Natural killer cell (primary cell): ENCODE measurements at regions not wholly inside any gene's neighbourhood (a gene's known extent, or its start where the extent isn't known, plus 50 kb on each side); places are given as distances from the start of the nearest gene placed in this dataset.

Experiments used
- ATAC-seq, 3 donors: fragments of 150-1000 bp in 2 of 3; fragments of 200-7000 bp in 1 of 3; cut with Tn5 transposase; 1 replicate in 1 of 3; 2 replicates in 2 of 3; pipeline ENCODE4 v1.10.0; 2021; ENCODE audit warnings: mild to moderate bottlenecking in 2 of 3, moderate library complexity in 2 of 3
- DNase-seq, 2 donors: peaks; one replicate each; pipeline versions ENCODE4 v3.0.0 to v3.0.0-alpha.2; 2013 to 2021; ENCODE audit warnings: mixed read lengths in 1 of 2
- H3K27ac ChIP-seq: one replicate; pipeline ENCODE4 v1.5.1; 2013; ENCODE audit warnings: mild to moderate bottlenecking, low read length
- H3K27me3 ChIP-seq: one replicate; pipeline ENCODE4 v1.6.1; 2013; ENCODE audit warnings: low read length; ENCODE audit not compliant: control insufficient read depth, insufficient read depth
- H3K36me3 ChIP-seq: one replicate; pipeline ENCODE4 v1.6.1; 2013; ENCODE audit warnings: low read length; ENCODE audit not compliant: control insufficient read depth, insufficient read depth
- H3K4me1 ChIP-seq: one replicate; pipeline ENCODE4 v1.6.1; 2013; ENCODE audit warnings: low read length; ENCODE audit not compliant: control insufficient read depth, insufficient read depth
- H3K4me3 ChIP-seq: one replicate; pipeline ENCODE4 v1.5.1; 2013; ENCODE audit warnings: low read length
- H3K9me3 ChIP-seq: one replicate; pipeline ENCODE4 v1.6.1; 2013; ENCODE audit warnings: low read length; ENCODE audit not compliant: control insufficient read depth, insufficient read depth
- H3K27ac Mint-ChIP-seq, 2 donors: one replicate each; pipeline ENCODE4 v1.8.0; 2022; ENCODE audit warnings: mild to moderate bottlenecking in 2 of 2, mixed read lengths in 2 of 2, moderate library complexity in 1 of 2
- H3K27me3 Mint-ChIP-seq, 2 donors: one replicate each; pipeline ENCODE4 v1.8.0; 2022; ENCODE audit warnings: low read depth in 2 of 2, mixed read lengths in 2 of 2
- H3K36me3 Mint-ChIP-seq: one replicate; pipeline ENCODE4 v1.8.0; 2022; ENCODE audit warnings: mixed read lengths
- H3K4me1 Mint-ChIP-seq, 2 donors: one replicate each; pipeline ENCODE4 v1.8.0; 2022; ENCODE audit warnings: mixed read lengths in 2 of 2
- H3K4me3 Mint-ChIP-seq: one replicate; pipeline ENCODE4 v1.8.0; 2022; ENCODE audit warnings: mild to moderate bottlenecking, moderate library complexity, mixed read lengths
- H3K9me3 Mint-ChIP-seq, 2 donors: one replicate each; pipeline ENCODE4 v1.8.0; 2022; ENCODE audit warnings: mixed read lengths in 2 of 2
- WGBS: methylation state at CpG from one replicate; pipeline ENCODE4 v1.1.7; 2013; ENCODE audit warnings: missing lambda C conversion rate; ENCODE audit not compliant: insufficient coverage; 5-methylcytosine and 5-hydroxymethylcytosine counted together
- intact Hi-C: fragments of 100-400 bp; cut with micrococcal nuclease; formaldehyde crosslinking; loops from one replicate; pipeline ENCODE4 v1.14.2; 2022
- TF ChIP-seq, protein P1 (sequence below): fragments of 200-600 bp; IDR thresholded peaks from one replicate; pipeline ENCODE4 v1.8.0; 2022; ENCODE audit warnings: antibody characterized with exemption

DNA sequence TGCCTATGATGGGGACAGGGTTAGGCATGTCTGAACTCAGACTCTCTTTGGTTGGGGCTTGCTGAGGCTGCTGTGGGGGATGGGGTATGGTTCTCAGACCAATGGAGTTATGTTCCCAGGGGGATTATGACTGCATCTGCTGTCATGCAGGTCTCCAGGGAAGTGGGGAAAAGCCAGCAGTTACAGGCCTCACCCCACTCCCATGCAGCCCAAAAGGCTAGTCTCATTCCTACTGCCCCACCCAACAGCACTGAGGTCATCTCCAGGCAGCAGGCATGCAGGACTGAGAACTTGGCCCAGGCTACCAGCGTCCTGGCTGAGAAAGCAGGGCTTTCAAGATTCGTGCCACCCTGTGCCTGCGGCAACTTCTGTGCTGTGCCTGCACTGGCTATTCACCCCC, 373.3 kb downstream of the HTR7 start:
- H3K9me3 ChIP-seq: peaks cover 7% of the 10 kb centered on the region
- Mint-ChIP-seq H3K36me3 (no peaks in the 10 kb centered on the region), H3K4me1 (no peaks in the 10 kb centered on the region), H3K27ac (no peak overlapping the region), H3K4me3 (no peak overlapping the region), H3K27me3 (no peaks in the 10 kb centered on the region), H3K9me3 (peaks cover 9 to 12% of the 10 kb centered on the region in 2 donors)
- no peaks in the 10 kb centered on the region for H3K36me3 ChIP-seq
- ATAC-seq (no peak), DNase-seq (no peak)
- H3K27me3 ChIP-seq: no peaks in the 10 kb centered on the region
- H3K4me1 ChIP-seq: no peaks in the 10 kb centered on the region
- TF ChIP-seq, protein P1, sequence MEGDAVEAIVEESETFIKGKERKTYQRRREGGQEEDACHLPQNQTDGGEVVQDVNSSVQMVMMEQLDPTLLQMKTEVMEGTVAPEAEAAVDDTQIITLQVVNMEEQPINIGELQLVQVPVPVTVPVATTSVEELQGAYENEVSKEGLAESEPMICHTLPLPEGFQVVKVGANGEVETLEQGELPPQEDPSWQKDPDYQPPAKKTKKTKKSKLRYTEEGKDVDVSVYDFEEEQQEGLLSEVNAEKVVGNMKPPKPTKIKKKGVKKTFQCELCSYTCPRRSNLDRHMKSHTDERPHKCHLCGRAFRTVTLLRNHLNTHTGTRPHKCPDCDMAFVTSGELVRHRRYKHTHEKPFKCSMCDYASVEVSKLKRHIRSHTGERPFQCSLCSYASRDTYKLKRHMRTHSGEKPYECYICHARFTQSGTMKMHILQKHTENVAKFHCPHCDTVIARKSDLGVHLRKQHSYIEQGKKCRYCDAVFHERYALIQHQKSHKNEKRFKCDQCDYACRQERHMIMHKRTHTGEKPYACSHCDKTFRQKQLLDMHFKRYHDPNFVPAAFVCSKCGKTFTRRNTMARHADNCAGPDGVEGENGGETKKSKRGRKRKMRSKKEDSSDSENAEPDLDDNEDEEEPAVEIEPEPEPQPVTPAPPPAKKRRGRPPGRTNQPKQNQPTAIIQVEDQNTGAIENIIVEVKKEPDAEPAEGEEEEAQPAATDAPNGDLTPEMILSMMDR: no peak
- 86% methylated on average over 3 of the region's 3 CpGs for WGBS
- H3K4me3 ChIP-seq: no peak overlapping the region
- intact Hi-C loops: no loop called here
- no peak overlapping the region for H3K27ac ChIP-seq

DNA sequence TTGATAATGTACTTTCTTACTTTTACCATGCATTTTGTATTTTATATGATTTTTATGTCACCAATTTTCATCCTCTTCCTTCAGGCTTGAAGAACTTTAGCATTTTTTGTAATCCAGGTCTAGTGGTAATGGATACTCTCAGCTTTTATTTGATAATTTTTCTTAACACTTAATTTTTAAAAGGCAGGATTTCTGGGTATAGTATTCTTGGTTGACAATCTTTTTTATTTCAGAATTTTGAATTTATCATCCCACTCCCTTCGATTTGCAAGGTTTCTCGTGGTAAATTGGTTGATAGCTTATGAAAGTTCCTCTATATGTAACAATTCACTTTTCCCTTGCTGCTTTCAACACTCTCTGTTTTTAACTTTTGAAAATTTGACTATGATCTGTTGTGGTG, 363.7 kb downstream of the HTR7 start:
- Histone ChIP-seq H3K4me1 (no peaks in the 10 kb centered on the region), H3K27me3 (no peaks in the 10 kb centered on the region), H3K4me3 (no peak overlapping the region), H3K9me3 (peaks cover 5% of the 10 kb centered on the region), H3K27ac (no peak overlapping the region), H3K36me3 (no peaks in the 10 kb centered on the region)
- Mint-ChIP-seq H3K4me1 (no peaks in the 10 kb centered on the region), H3K27ac (no peak overlapping the region), H3K9me3 (peaks cover 19 to 25% of the 10 kb centered on the region in 2 donors), H3K36me3 (peaks cover 11% of the 10 kb centered on the region), H3K4me3 (no peak overlapping the region), H3K27me3 (no peaks in the 10 kb centered on the region)
- TF ChIP-seq, protein P1: no peak
- no peak for ATAC-seq
- no CpG with 5 or more reads among the region's 2 CpGs for WGBS
- DNase-seq: no peak
- intact Hi-C loops: no loop called here

DNA sequence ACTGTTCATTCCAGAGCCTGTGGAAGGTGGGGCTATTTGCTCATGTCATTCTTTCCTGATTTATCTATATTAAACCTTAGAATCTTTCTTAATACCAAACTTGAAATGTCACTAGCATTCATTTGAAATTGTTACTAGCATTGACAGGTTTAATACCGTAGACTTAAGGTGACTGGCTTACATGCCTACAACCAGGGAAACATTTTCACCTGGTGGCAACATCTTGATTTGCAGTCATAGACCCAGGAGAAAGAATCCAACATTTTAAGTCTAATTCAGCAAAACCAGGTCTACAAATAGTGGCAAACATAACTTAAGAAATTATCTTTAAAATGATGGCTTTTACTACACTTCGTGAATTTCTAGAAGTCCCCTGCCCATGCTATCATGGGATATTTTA, 353.7 kb downstream of the HTR7 start:
- TF ChIP-seq, protein P1: no peak
- no peak overlapping the region for H3K4me3 ChIP-seq
- H3K27me3 ChIP-seq: no peaks in the 10 kb centered on the region
- H3K4me1 ChIP-seq: no peaks in the 10 kb centered on the region
- H3K27me3 Mint-ChIP-seq: no peaks in the 10 kb centered on the region
- H3K27ac ChIP-seq: no peak overlapping the region
- 100% methylated on average over 1 of the region's 2 CpGs for WGBS
- peaks cover 7 to 8% of the 10 kb centered on the region in 2 donors for H3K9me3 Mint-ChIP-seq
- intact Hi-C loops: no loop called here
- no peaks in the 10 kb centered on the region for H3K36me3 ChIP-seq
- no peaks in the 10 kb centered on the region for H3K4me1 Mint-ChIP-seq
- no peaks in the 10 kb centered on the region for H3K36me3 Mint-ChIP-seq
- H3K27ac Mint-ChIP-seq: no peak overlapping the region
- H3K4me3 Mint-ChIP-seq: no peak overlapping the region
- DNase-seq (no peak), ATAC-seq (no peak)
- no peaks in the 10 kb centered on the region for H3K9me3 ChIP-seq

DNA sequence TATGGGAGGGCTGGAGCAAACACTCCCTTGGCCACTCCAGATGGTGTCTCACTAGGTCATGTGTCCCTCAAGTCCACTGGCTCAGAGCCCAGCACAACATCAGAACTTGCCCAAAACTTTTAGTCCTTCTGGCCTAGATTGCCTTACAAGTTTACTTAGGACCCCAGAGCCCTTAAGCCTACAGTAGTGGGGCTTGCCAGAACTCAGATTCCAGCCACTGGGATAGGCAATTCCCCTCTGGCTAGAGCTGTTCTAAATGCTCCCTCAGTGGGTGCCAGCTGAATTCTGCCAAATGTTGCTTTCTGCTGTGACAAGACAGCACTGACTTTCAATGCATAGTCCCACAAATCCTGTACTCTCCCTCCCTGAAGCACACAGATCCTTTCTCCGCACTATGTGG, 331.1 kb downstream of the HTR7 start:
- Histone ChIP-seq H3K4me3 (no peak overlapping the region), H3K9me3 (no peaks in the 10 kb centered on the region), H3K36me3 (no peaks in the 10 kb centered on the region), H3K4me1 (no peaks in the 10 kb centered on the region), H3K27me3 (no peaks in the 10 kb centered on the region), H3K27ac (no peak overlapping the region)
- Mint-ChIP-seq H3K4me3 (no peak overlapping the region), H3K27ac (no peak overlapping the region), H3K36me3 (peaks cover 5% of the 10 kb centered on the region), H3K27me3 (no peaks in the 10 kb centered on the region), H3K4me1 (no peaks in the 10 kb centered on the region), H3K9me3 (peaks cover 12 to 14% of the 10 kb centered on the region in 2 donors)
- intact Hi-C loops: no loop called here
- TF ChIP-seq, protein P1: no peak
- ATAC-seq (no peak), DNase-seq (no peak)
- WGBS: no CpG with 5 or more reads among the region's 1 CpG
